HFF-Myc (cell line): ENCODE measurements at regions not wholly inside any gene's neighbourhood (a gene's known extent, or its start where the extent isn't known, plus 50 kb on each side); places are given as distances from the start of the nearest gene placed in this dataset.

Experiments used
- DNase-seq: peaks from one replicate; pipeline ENCODE4 v3.0.0-alpha.2; 2011; ENCODE audit warnings: low read depth; ENCODE audit errors: extremely low read depth
- H3K4me3 ChIP-seq: replicated peaks from 2 replicates; pipeline ENCODE4 v1.5.1; 2011; ENCODE audit warnings: low read depth, mild to moderate bottlenecking, control low read depth, low read length
- TF ChIP-seq, protein P1 (sequence below): IDR thresholded peaks from 2 replicates; pipeline ENCODE4 v1.5.1; 2012; ENCODE audit warnings: mild to moderate bottlenecking, low read depth, low read length, control low read depth; ENCODE audit errors: missing control alignments

DNA sequence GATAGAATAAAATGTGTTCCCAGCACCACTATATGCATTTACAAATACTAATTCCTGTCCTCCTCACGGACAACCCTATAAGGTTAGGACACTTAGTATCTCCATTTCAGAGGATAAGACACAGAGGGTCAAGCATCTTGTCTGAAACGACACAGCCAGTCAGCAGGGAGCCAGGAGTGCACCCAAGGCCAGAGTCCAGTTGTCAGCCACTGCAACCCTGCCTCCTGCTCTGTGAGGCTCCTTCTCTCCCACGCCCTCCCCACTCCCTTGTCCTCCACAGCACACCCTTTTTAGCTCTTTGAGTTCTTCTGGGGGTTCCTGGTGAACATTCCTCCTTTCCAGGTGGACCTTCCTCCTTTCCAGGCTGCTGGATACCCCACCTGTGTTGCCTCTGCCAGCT is 119.0 kb upstream of the TNR start:
- TF ChIP-seq, protein P1, sequence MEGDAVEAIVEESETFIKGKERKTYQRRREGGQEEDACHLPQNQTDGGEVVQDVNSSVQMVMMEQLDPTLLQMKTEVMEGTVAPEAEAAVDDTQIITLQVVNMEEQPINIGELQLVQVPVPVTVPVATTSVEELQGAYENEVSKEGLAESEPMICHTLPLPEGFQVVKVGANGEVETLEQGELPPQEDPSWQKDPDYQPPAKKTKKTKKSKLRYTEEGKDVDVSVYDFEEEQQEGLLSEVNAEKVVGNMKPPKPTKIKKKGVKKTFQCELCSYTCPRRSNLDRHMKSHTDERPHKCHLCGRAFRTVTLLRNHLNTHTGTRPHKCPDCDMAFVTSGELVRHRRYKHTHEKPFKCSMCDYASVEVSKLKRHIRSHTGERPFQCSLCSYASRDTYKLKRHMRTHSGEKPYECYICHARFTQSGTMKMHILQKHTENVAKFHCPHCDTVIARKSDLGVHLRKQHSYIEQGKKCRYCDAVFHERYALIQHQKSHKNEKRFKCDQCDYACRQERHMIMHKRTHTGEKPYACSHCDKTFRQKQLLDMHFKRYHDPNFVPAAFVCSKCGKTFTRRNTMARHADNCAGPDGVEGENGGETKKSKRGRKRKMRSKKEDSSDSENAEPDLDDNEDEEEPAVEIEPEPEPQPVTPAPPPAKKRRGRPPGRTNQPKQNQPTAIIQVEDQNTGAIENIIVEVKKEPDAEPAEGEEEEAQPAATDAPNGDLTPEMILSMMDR, result no peak
- H3K4me3 ChIP-seq, result no peak overlapping the region
- no peak for DNase-seq

DNA sequence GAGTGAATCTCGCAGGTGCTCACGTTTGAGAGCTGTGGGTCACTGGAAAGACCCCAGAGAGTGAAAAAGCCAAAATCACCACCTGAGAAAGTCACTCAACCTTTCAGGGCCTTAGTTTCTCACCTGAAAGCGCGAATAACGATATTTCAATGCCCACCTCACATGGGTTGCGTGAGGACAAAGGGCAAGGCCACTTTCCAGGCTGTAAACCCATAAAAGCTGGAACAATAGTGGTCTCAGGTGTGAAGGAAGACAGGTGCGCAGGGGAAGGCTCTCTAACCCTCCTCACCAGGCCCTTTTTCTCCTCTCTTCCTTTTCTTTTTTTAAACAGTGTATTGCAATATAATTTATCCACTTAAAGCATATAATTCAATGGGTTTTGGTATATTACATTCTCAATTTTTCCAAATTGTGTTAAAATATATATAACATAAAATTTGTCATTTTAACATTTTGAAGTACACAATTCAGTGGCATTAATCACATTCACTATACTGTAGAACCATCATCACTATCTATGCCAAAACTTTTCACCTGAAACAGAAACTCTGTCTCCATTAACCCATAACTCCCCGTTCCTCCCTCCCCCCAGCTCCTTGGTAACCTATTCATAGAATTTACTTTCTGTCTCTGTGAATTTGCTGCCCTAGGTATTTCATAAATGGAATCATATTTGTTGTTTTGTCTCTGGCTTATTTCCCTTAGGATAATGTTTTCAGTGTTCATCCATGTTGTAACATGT is 118.4 kb upstream of the TNR start:
- no peak overlapping the region for H3K4me3 ChIP-seq
- no peak for DNase-seq
- TF ChIP-seq, protein P1, result no peak

DNA sequence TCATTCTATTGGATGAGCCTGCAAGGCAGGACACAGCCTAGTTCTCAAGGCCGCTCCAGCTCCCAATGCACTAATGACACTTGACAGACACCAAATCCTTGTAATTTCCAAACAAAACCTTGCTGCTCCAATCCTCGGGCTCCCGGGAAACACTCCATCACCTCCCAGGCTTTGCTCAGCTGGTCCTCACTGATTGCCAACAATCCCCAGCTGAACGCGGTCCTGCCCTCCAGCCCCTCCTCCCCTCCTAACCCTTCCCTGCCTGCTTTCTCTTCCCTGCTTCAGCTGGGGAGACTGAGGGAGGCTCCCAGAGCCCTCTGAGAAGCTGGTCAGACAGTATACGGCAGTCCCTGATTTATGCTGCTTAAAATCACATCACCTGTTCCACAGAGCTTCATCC is 114.4 kb upstream of the TNR start:
- no peak for DNase-seq
- TF ChIP-seq, protein P1, result no peak
- no peak overlapping the region for H3K4me3 ChIP-seq

DNA sequence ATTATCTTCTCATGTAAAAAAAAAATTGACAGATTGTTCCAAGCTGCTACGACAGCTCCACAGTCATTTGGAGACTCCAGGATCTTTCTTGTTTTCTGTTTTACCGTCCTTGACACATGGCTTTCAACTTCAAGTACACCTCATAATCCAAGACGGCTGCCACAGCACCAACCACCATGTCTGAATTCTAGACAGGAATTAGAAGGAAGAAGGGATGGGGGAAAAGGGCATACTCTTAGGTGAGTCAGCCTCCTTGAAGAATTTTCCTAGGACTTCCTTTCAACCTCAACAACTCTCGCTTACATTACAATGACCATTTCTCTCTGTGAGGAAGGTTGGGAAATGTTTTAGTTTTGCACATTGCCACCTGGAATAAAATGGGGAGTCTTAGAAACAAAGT is 110.3 kb upstream of the TNR start:
- no peak for DNase-seq
- TF ChIP-seq, protein P1, result no peak
- H3K4me3 ChIP-seq, result no peak overlapping the region

DNA sequence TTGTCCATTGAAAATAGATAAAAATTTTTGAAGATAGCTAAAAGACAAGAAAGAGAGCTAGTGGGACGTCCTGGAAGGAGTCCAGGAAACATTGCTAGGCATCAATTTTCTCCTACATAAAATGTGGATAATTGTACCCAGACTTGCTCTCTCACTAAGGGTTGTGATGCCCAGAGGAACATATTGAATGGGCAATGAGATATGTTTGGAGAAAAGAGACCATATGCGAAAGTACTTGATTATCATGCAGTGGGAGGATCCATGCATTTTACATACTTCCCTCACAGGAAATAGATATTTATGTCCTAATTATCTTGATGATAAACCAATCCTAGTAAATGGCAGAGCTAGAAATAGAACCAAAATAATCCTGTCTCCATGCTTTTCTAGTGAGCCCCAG is 108.4 kb upstream of the TNR start:
- no peak for DNase-seq
- TF ChIP-seq, protein P1, result no peak
- no peak overlapping the region for H3K4me3 ChIP-seq

DNA sequence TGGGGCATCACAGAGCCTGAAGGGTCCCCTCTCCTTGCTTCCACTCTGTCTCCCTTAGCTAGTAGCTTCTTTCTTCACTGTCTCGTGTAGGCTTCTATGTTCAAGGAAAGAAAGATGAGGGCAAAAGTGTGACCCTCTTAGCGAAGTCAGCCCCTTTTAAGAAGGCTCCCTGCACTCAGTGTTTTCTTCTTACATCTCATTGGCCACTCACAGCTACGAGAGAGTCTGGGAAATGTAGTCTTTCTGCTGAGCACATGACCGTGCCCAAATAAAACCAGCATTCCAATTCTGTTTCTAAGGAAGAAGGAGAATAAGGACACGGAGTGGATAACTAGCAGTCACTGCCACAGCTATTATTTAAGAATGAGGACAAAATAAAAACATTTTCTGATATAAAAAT is 104.9 kb upstream of the TNR start:
- no peak for DNase-seq
- no peak overlapping the region for H3K4me3 ChIP-seq
- TF ChIP-seq, protein P1, result no peak

DNA sequence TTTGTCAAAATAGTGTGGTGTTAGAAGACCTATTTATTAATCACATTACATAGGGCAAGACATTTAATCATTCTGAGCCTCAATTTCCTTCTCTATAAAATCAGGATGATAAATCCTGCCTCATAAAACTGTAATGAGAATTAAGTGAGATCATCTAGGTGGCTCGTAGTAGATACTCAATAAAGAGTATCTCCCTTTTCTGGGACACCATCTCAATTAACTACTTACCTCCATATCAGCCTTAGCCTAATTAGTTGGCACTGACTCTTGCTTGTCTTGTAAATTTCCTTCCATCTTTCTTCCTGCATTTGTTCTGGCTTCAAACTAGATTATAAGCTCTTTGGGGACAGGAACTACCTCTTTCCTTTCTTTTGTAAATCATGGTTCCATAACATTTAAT is 102.6 kb upstream of the TNR start:
- H3K4me3 ChIP-seq, result no peak overlapping the region
- DNase-seq, result no peak
- TF ChIP-seq, protein P1, result no peak
